Ovary (tissue), 3 donors: ENCODE measurements at regions not wholly inside any gene's neighbourhood (a gene's known extent, or its start where the extent isn't known, plus 50 kb on each side); places are given as distances from the start of the nearest gene placed in this dataset.

Experiments
- CTCF ChIP-seq, 3 donors: fragments of 450-650 bp in 2 of 3; fragments of 200-600 bp in 1 of 3; IDR thresholded peaks; one replicate each; pipeline versions ENCODE4 v1.5.1 to v1.8.0; 2016 to 2022; ENCODE audit warnings: antibody characterized with exemption in 3 of 3, mild to moderate bottlenecking in 1 of 3
- EP300 ChIP-seq: sonication (generic); formaldehyde crosslinking; IDR thresholded peaks from one replicate; pipeline ENCODE4 v1.6.1; 2017; ENCODE audit warnings: antibody characterized with exemption
- donor health status: DM: no; HTN: no; CAD: no.

- TF ChIP-seq CTCF (IDR thresholded peaks at IDR 0.05) (no peak), EP300 (no peak)
Observed at GRCh38 chr2:34261701-34262100, 662.6 kb upstream of the FAM98A start.
